Panc1 (cell line): ENCODE measurements at regions not wholly inside any gene's neighbourhood (a gene's known extent, or its start where the extent isn't known, plus 50 kb on each side); places are given as distances from the start of the nearest gene placed in this dataset.
"Not testable (repeated sequence)": the region's sequence is repeated elsewhere in the genome, so short reads cannot be mapped to it uniquely, and the experiment has no call there.

Experiments
- ATAC-seq: fragments of 200-7000 bp; cut with Tn5 transposase; 2 replicates; pipeline ENCODE4 v1.9.1; 2020; ENCODE audit warnings: mild to moderate bottlenecking, moderate library complexity
- BruUV-seq: library from RNA; stranded (reverse); fragments of 400-500 nt; replicated peaks from 2 replicates; lab custom pipeline; 2021; lab: Mats Ljungman, UMichigan
- CTCF ChIA-PET: fragments of 300-600 bp; sonication (Branson Sonifier 250); formaldehyde crosslinking; loops from one replicate; lab custom pipeline; 2022; ENCODE audit warnings: antibody characterized with exemption; lab: Charles Lee
- POLR2A ChIA-PET: fragments of 300-600 bp; sonication (Branson Sonifier 250); formaldehyde crosslinking; loops from one replicate; lab custom pipeline; 2022; ENCODE audit warnings: antibody characterized with exemption; lab: Charles Lee
- DNase-seq: peaks from one replicate; pipeline ENCODE4 v3.0.0-alpha.2; 2010; ENCODE audit warnings: low read depth, low spot score
- H3K27ac ChIP-seq: 2 replicates; pipeline ENCODE4 v1.5.1; 2011; ENCODE audit warnings: mild to moderate bottlenecking, low read length, inconsistent platforms
- H3K27me3 ChIP-seq: fragments of 200-500 bp; sonication (Bioruptor generic); 2 replicates; pipeline ENCODE4 v1.6.0; 2014; ENCODE audit warnings: low read length, inconsistent platforms; ENCODE audit not compliant: control insufficient read depth, insufficient read depth
- H3K36me3 ChIP-seq: fragments of 200-500 bp; sonication (Bioruptor generic); 2 replicates; pipeline ENCODE4 v1.5.1; 2014; ENCODE audit warnings: inconsistent platforms, mild to moderate bottlenecking, low read length, moderate library complexity; ENCODE audit not compliant: control insufficient read depth, insufficient read depth
- H3K4me1 ChIP-seq: 2 replicates; pipeline ENCODE4 v1.5.1; 2011; ENCODE audit warnings: inconsistent platforms, mild to moderate bottlenecking, low read length, moderate library complexity; ENCODE audit not compliant: control insufficient read depth, insufficient read depth
- H3K4me3 ChIP-seq, 2 experiments: 2 replicates each; pipeline ENCODE4 v1.5.1; 2011 to 2012; ENCODE audit warnings: low read depth in 2 of 2, low read length in 2 of 2, mild to moderate bottlenecking in 2 of 2, inconsistent platforms in 1 of 2, moderate library complexity in 1 of 2
- H3K9me3 ChIP-seq: fragments of 200-500 bp; sonication (Bioruptor generic); 2 replicates; pipeline ENCODE4 v1.5.1; 2014; ENCODE audit warnings: low read depth, mild to moderate bottlenecking, inconsistent platforms, low read length, moderate library complexity; ENCODE audit not compliant: control insufficient read depth, insufficient read depth
- CTCF ChIP-seq: fragments of 450-650 bp; IDR thresholded peaks from 2 replicates; pipeline ENCODE4 v1.5.1; 2017; ENCODE audit warnings: mild to moderate bottlenecking
- POLR2AphosphoS5 ChIP-seq: IDR thresholded peaks from 2 replicates; pipeline ENCODE4 v1.6.1; 2012; ENCODE audit warnings: mild to moderate bottlenecking, low read depth, low read length, moderate library complexity
- REST ChIP-seq, 2 experiments: IDR thresholded peaks; 2 replicates each; pipeline ENCODE4 v1.6.1; 2011 to 2012; ENCODE audit warnings: low read depth in 2 of 2, control low read depth in 1 of 2, low read length in 1 of 2, mild to moderate bottlenecking in 1 of 2, moderate library complexity in 1 of 2; ENCODE audit not compliant: insufficient read depth in 1 of 2
- SIN3A ChIP-seq: IDR thresholded peaks from 2 replicates; pipeline ENCODE4 v1.6.1; 2012; ENCODE audit warnings: low read depth, mild to moderate bottlenecking, low read length, moderate library complexity, borderline replicate concordance; ENCODE audit not compliant: insufficient read depth
- TCF7L2 ChIP-seq: IDR thresholded peaks from 2 replicates; pipeline ENCODE4 v1.6.1; 2011; ENCODE audit warnings: mild to moderate bottlenecking, low read depth, low read length, inconsistent platforms
- in situ Hi-C: cut with HindIII; loops from 2 replicates; pipeline ENCODE4 v1.10.0; 2016; ENCODE audit warnings: low sequenced_read_pairs, low pct_unique_long_range_greater_than_20kb
- intact Hi-C: fragments of 100-400 bp; cut with micrococcal nuclease; formaldehyde crosslinking; loops from one replicate; pipeline ENCODE4 v1.10.0; 2022; ENCODE audit not compliant: unreplicated experiment

- Histone ChIP-seq H3K9me3 (no peaks in the 10 kb centered on the region), H3K27ac (no peak overlapping the region), H3K36me3 (no peaks in the 10 kb centered on the region), H3K4me1 (no peaks in the 10 kb centered on the region), H3K4me3 (no peak overlapping the region), H3K27me3 (no peaks in the 10 kb centered on the region)
- intact Hi-C loops: no loop called here
- POLR2A ChIA-PET: no interaction called here
- CTCF ChIA-PET: no interaction called here
- in situ Hi-C loops: no loop called here
- BruUV-seq: no TSS peak
- no peak for ATAC-seq
- no peak for TF ChIP-seq TCF7L2
- TF ChIP-seq SIN3A: no peak
- TF ChIP-seq REST (IDR thresholded peaks at IDR 0.05; ENCODE audit: insufficient read depth in 1 of 2, low read depth in 2 of 2, low read length in 1 of 2): no peak
- TF ChIP-seq CTCF: no peak
- no peak for TF ChIP-seq POLR2AphosphoS5
- no peak for DNase-seq
Measured at GRCh38 chr13:108077284-108077683, 138.1 kb downstream of the LIG4 start.

DNA sequence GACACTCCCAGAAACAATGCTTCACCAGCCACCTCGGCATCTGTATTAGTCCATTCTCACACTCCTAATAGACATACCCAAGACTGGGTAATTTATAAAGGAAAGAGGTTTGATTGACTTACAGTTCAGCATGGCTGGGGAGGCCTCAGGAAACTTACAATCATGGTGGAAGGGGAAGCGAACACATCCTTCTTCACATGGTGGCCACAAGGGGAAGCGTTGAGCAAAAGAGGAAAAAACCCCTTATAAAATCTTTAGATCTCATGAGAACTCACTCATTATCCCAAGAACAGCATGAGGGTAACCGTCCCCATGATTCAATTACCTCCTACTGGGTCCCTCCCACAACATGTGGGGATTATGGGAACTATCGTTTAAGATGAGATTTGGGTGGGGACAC is 140.9 kb downstream of the LIG4 start:
- POLR2A ChIA-PET, ATAC-seq, CTCF ChIA-PET: not testable (repeated sequence)

More for the DNA sequence above, 140.9 kb downstream of the LIG4 start:
- DNase-seq, H3K27me3 ChIP-seq, in situ Hi-C loops, H3K4me1 ChIP-seq, BruUV-seq, H3K9me3 ChIP-seq, intact Hi-C loops, H3K4me3 ChIP-seq, H3K36me3 ChIP-seq, H3K27ac ChIP-seq: not testable (repeated sequence)
- peak; percentile 8; the same call in 1 of the 2 replicates for TF ChIP-seq CTCF
